K562 (cell line): ENCODE measurements at regions not wholly inside any gene's neighbourhood (a gene's known extent, or its start where the extent isn't known, plus 50 kb on each side); places are given as distances from the start of the nearest gene placed in this dataset.

Experiments used
- ATAC-seq: fragments of 200-7000 bp; cut with Tn5 transposase; 3 replicates; pipeline ENCODE4 v1.9.1; 2020; ENCODE audit warnings: moderate library complexity
- BruUV-seq: library from RNA; stranded (reverse); fragments of 400-500 nt; replicated peaks from 2 replicates; lab custom pipeline; 2021; lab: Mats Ljungman, UMichigan
- CTCF ChIA-PET: fragments of 300-600 bp; formaldehyde crosslinking; extraction: SDS; loops from one replicate; lab custom pipeline; 2021; ENCODE audit warnings: low intra/inter-chr PET ratio; lab: Yijun Ruan, JAX
- POLR2A ChIA-PET: fragments of 300-600, 350-650 bp; sonication (Branson Sonifier 250); formaldehyde crosslinking; extraction: SDS; loops from one replicate; lab custom pipeline; 2021; ENCODE audit warnings: antibody characterized with exemption, inconsistent platforms; lab: Yijun Ruan, JAX
- DNase-seq, 4 experiments: peaks; one replicate each; pipeline versions ENCODE4 v3.0.0 to v3.0.0-alpha.2; 2011 to 2018; ENCODE audit warnings: low spot score in 3 of 4, mixed read lengths in 3 of 4; ENCODE audit errors: extremely low read depth in 1 of 4
- FAIRE-seq: peaks from 2 replicates; lab custom pipeline; 2011; peaks lifted over from hg19 to GRCh38; lab: Jason Lieb, UNC
- H2AFZ ChIP-seq: 2 replicates; pipeline ENCODE4 v1.6.0; 2011; ENCODE audit warnings: low read depth, low read length, control low read depth, inconsistent platforms
- H3K27ac ChIP-seq: fragments of 200-600 bp; 3 replicates; pipeline ENCODE4 v1.8.0; 2011; ENCODE audit warnings: low read depth, mild to moderate bottlenecking, control low read depth, inconsistent platforms, low read length, moderate library complexity, mixed read lengths; ENCODE audit errors: extremely low read depth
- H3K27me3 ChIP-seq, 2 experiments: fragments of 300-600 bp in 1 of 2; 2 replicates in 1 of 2; 3 replicates in 1 of 2; pipeline versions ENCODE4 v1.6.0 to v1.8.0; 2011; ENCODE audit warnings: inconsistent platforms in 2 of 2, low read length in 2 of 2, mild to moderate bottlenecking in 1 of 2, mixed read lengths in 1 of 2, moderate library complexity in 1 of 2; ENCODE audit not compliant: control insufficient read depth in 2 of 2, insufficient read depth in 2 of 2
- H3K36me3 ChIP-seq: fragments of 300-600 bp; 3 replicates; pipeline ENCODE4 v1.8.0; 2011; ENCODE audit warnings: mild to moderate bottlenecking, low read length, inconsistent platforms; ENCODE audit not compliant: control insufficient read depth, insufficient read depth
- H3K4me1 ChIP-seq, 2 experiments: fragments of 200-600 bp in 1 of 2; replicated peaks in 1 of 2; 2 replicates in 1 of 2; 3 replicates in 1 of 2; pipeline versions ENCODE4 v1.5.1 to v1.8.0; 2011; ENCODE audit warnings: inconsistent platforms in 2 of 2, low read length in 2 of 2, mild to moderate bottlenecking in 1 of 2, mixed read lengths in 1 of 2, moderate library complexity in 1 of 2; ENCODE audit not compliant: control insufficient read depth in 2 of 2, insufficient read depth in 2 of 2
- H3K4me2 ChIP-seq: 2 replicates; pipeline ENCODE4 v1.6.1; 2011; ENCODE audit warnings: low read length, control low read depth, inconsistent platforms, mixed read lengths; ENCODE audit not compliant: insufficient read depth
- H3K4me3 ChIP-seq: fragments of 200-600 bp; sonication (generic), shearing (Covaris generic); 2 replicates; pipeline ENCODE4 v1.5.1; 2016; ENCODE audit warnings: control low read depth, inconsistent platforms
- H3K79me2 ChIP-seq: fragments of 200-600 bp; 3 replicates; pipeline ENCODE4 v1.8.0; 2011; ENCODE audit warnings: low read length, inconsistent platforms; ENCODE audit not compliant: control insufficient read depth, insufficient read depth
- H3K9ac ChIP-seq, 2 experiments: 2 replicates each; pipeline versions ENCODE4 v1.6.0 to v1.6.1; 2011; ENCODE audit warnings: low read depth in 2 of 2, low read length in 2 of 2, control low read depth in 1 of 2, inconsistent platforms in 1 of 2, mild to moderate bottlenecking in 1 of 2, mixed read lengths in 1 of 2; ENCODE audit not compliant: insufficient read depth in 1 of 2
- H3K9me1 ChIP-seq: one replicate; pipeline ENCODE4 v1.6.0; 2011; ENCODE audit warnings: inconsistent platforms, mild to moderate bottlenecking, low read length, moderate library complexity; ENCODE audit not compliant: control insufficient read depth, insufficient read depth
- H3K9me3 ChIP-seq: replicated peaks from 2 replicates; pipeline ENCODE4 v1.5.1; 2011; ENCODE audit warnings: low read depth, low read length, inconsistent platforms; ENCODE audit not compliant: control insufficient read depth, insufficient read depth
- H4K20me1 ChIP-seq: replicated peaks from 2 replicates; pipeline ENCODE4 v1.6.1; 2011; ENCODE audit warnings: low read length, inconsistent platforms, mixed read lengths; ENCODE audit not compliant: control insufficient read depth, insufficient read depth
- AFF1 ChIP-seq, 2 experiments: fragments of 450-650 bp; IDR thresholded peaks; 2 replicates each; pipeline ENCODE4 v1.6.1; 2018; ENCODE audit warnings: mild to moderate bottlenecking in 2 of 2, low read depth in 1 of 2; ENCODE audit not compliant: partially characterized antibody in 2 of 2
- CREB1 ChIP-seq, 2 experiments: sonication (generic) in 1 of 2; formaldehyde crosslinking in 1 of 2; IDR thresholded peaks; 2 replicates each; pipeline versions ENCODE4 v1.6.1 to v1.8.0; 2012 to 2022; ENCODE audit warnings: inconsistent platforms in 1 of 2, mild to moderate bottlenecking in 1 of 2, missing genetic modification reagents in 1 of 2, moderate library complexity in 1 of 2
- EGR1 ChIP-seq: fragments of 450-650 bp; conservative IDR thresholded peaks from 2 replicates; pipeline ENCODE4 v1.6.1; 2017; ENCODE audit warnings: mild to moderate bottlenecking
- GTF2B ChIP-seq: IDR thresholded peaks from 2 replicates; pipeline ENCODE4 v1.6.1; 2011; ENCODE audit not compliant: insufficient read length; ENCODE audit errors: extremely low read depth
- HINFP ChIP-seq: fragments of 450-650 bp; conservative IDR thresholded peaks from 2 replicates; pipeline ENCODE4 v1.6.1; 2016; ENCODE audit warnings: missing genetic modification characterization, low read depth, mild to moderate bottlenecking, control low read depth, missing compliant biosample characterization
- HNRNPL ChIP-seq: fragments of 200-400 bp; formaldehyde crosslinking; IDR thresholded peaks from 2 replicates; pipeline ENCODE4 v1.6.1; 2017; ENCODE audit warnings: low read depth, mild to moderate bottlenecking, low read length
- MCM2 ChIP-seq: fragments of 450-650 bp; IDR thresholded peaks from 2 replicates; pipeline ENCODE4 v1.6.1; 2017; ENCODE audit warnings: low read depth, mild to moderate bottlenecking
- PTRF ChIP-seq: fragments of 450-650 bp; IDR thresholded peaks from 2 replicates; pipeline ENCODE4 v1.6.1; 2016; ENCODE audit warnings: mild to moderate bottlenecking, missing genetic modification characterization, missing compliant biosample characterization
- SLC30A9 ChIP-seq: fragments of 250-450 bp; sonication (Bioruptor Pico); IDR thresholded peaks from 2 replicates; pipeline ENCODE4 v1.8.0; 2022; ENCODE audit warnings: mild to moderate bottlenecking, moderate library complexity
- STAT5A ChIP-seq: IDR thresholded peaks from 2 replicates; pipeline ENCODE4 v1.6.1; 2012; ENCODE audit warnings: low read length, inconsistent platforms, borderline replicate concordance
- VEZF1 ChIP-seq: fragments of 200-800 bp; sonication (Bioruptor generic); IDR thresholded peaks from 2 replicates; pipeline ENCODE4 v1.6.1; 2017; ENCODE audit warnings: missing genetic modification characterization, missing compliant biosample characterization
- ZNF121 ChIP-seq: sonication (generic); formaldehyde crosslinking; conservative IDR thresholded peaks from 2 replicates; pipeline ENCODE4 v1.8.0; 2022; ENCODE audit warnings: missing genetic modification reagents
- ZNF3 ChIP-seq: fragments of 250-450 bp; sonication (Bioruptor Pico); IDR thresholded peaks from 2 replicates; pipeline ENCODE4 v1.5.0; 2021; ENCODE audit warnings: mild to moderate bottlenecking, moderate library complexity
- ZNF830 ChIP-seq: fragments of 250-450 bp; sonication (Bioruptor Pico); IDR thresholded peaks from 2 replicates; pipeline ENCODE4 v1.5.0; 2021; ENCODE audit warnings: mild to moderate bottlenecking
- WGBS: fragments of 100-300 bp; shearing (Covaris generic); methylation state at CpG from one replicate; pipeline ENCODE4 v1.1.6; 2016; ENCODE audit warnings: low coverage, mixed read lengths; ENCODE audit not compliant: insufficient coverage; ENCODE audit errors: missing lambda C conversion rate; 5-methylcytosine and 5-hydroxymethylcytosine counted together
- in situ Hi-C: fragments of 300-500 bp; cut with MboI; formaldehyde crosslinking; loops from 4 replicates; pipeline ENCODE4 v1.15.0; 2018; ENCODE audit warnings: inconsistent platforms, mixed read lengths
- intact Hi-C: fragments of 100-400 bp; cut with micrococcal nuclease; formaldehyde crosslinking; loops from 2 replicates; pipeline ENCODE4 v1.14.2; 2022

- no peak for TF ChIP-seq ZNF121 (CRISPR knock-in tag)
Measured at GRCh38 chr10:130898381-130898780, 413.1 kb downstream of the TCERG1L start (continued).

- no peak for TF ChIP-seq STAT5A
- TF ChIP-seq HNRNPL = no peak
- TF ChIP-seq SLC30A9 (CRISPR knock-in tag) = no peak
- TF ChIP-seq PTRF = no peak
- TF ChIP-seq AFF1 (IDR thresholded peaks at IDR 0.05; ENCODE audit: low read depth in 1 of 2, partially characterized antibody in 2 of 2) = no peak
- no peak for TF ChIP-seq MCM2
- no peak for TF ChIP-seq GTF2B
- no peak for TF ChIP-seq ZNF3 (CRISPR knock-in tag)
- no peak for TF ChIP-seq HINFP (tag)
- no peak for TF ChIP-seq EGR1
- TF ChIP-seq CREB1 (IDR thresholded peaks at IDR 0.05) = no peak
- TF ChIP-seq CREB1 (CRISPR knock-in tag; IDR thresholded peaks at IDR 0.05) = no peak
- TF ChIP-seq VEZF1 (CRISPR knock-in tag) = no peak
- no peak for TF ChIP-seq ZNF830
- DNase-seq = no peak
- Histone ChIP-seq H3K9ac (no peak overlapping the region), H2AFZ (no peak overlapping the region), H3K9me1 (no peaks in the 10 kb centered on the region), H3K4me2 (no peak overlapping the region), H3K4me1 (no peaks in the 10 kb centered on the region), H3K9me3 (no peaks in the 10 kb centered on the region), H3K27ac (no peak overlapping the region), H3K79me2 (no peaks in the 10 kb centered on the region), H3K4me3 (no peak overlapping the region), H4K20me1 (no peaks in the 10 kb centered on the region), H3K27me3 (no peaks in the 10 kb centered on the region; a peak in 1 of 5 replicates), H3K36me3 (no peaks in the 10 kb centered on the region)
- BruUV-seq = no TSS peak
- intact Hi-C loops = no loop called here
- CTCF ChIA-PET = no interaction called here
- 2% methylated on average over 6 of the region's 12 CpGs for WGBS
- no peak for ATAC-seq
- in situ Hi-C loops = no loop called here
- no peak for FAIRE-seq
- POLR2A ChIA-PET = interaction anchor here (0.7 kb wide), 1 partner anchor 72 kb away, joined by 3 read pairs; no protein-coding TSS in a partner anchor
Measured at GRCh38 chr10:130899856-130900255, 411.7 kb downstream of the TCERG1L start.
